GM06990 (cell line): ENCODE measurements at regions not wholly inside any gene's neighbourhood (a gene's known extent, or its start where the extent isn't known, plus 50 kb on each side); places are given as distances from the start of the nearest gene placed in this dataset.

ENCODE experiments used
- DNase-seq: peaks from one replicate; pipeline ENCODE4 v3.0.0-alpha.2; 2011; ENCODE audit not compliant: insufficient read length; ENCODE audit errors: extremely low read depth
- H3K27me3 ChIP-seq: replicated peaks from 2 replicates; pipeline ENCODE4 v1.6.0; 2011; ENCODE audit warnings: low read length; ENCODE audit not compliant: control insufficient read depth, insufficient read depth
- H3K36me3 ChIP-seq: 2 replicates; pipeline ENCODE4 v1.5.1; 2011; ENCODE audit warnings: low read length; ENCODE audit not compliant: control insufficient read depth, insufficient read depth
- H3K4me3 ChIP-seq: replicated peaks from 2 replicates; pipeline ENCODE4 v1.5.1; 2011; ENCODE audit warnings: low read depth, mild to moderate bottlenecking, control low read depth, low read length
- CTCF ChIP-seq: IDR thresholded peaks from 2 replicates; pipeline ENCODE4 v1.5.1; 2011; ENCODE audit warnings: low read length, control low read depth, mild to moderate bottlenecking, inconsistent platforms; ENCODE audit not compliant: insufficient read depth, poor library complexity, severe bottlenecking

DNA sequence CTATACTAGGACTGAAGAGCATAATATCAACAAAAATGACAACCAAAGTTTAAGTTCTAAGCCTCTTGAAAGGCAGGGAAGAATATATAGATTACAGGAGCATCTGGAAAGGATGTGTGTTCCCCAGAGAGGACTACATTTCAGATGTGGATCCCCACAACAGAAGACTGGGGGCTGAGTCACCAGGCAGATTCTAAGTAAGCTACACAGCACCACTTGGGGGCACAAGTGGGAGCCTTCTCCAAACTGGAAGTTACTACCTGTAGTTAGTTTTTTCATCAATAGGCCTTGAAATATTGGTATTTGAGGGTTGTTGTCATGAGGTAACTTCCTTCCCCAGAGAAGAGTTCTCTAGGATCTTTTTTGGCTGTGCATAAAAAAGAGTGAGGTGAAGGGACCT is 836.1 kb downstream of the NLGN4Y start:
- DNase-seq: no peak
- no peaks in the 10 kb centered on the region for H3K27me3 ChIP-seq
- H3K36me3 ChIP-seq: no peaks in the 10 kb centered on the region
- H3K4me3 ChIP-seq: no peak overlapping the region
- TF ChIP-seq CTCF: no peak

DNA sequence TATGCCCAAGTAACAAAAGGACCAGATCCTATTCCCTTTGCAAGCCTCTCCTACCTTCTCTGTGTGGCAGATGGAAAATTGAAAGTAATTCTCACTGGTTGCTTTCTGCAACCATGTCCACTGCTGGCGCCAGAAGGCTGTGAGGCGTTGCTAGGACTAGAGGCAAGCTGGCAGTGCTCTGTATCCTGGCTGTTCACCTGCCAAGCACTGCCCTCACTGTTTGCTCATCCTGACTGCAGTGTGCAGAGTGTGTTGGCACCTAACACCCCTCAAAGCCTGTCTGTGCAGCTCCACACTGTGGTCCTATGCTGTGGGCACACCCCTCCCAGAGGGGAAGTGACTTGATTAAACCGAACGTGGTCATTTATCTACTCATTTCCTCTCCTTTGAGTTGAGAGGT is 840.7 kb downstream of the NLGN4Y start:
- no peaks in the 10 kb centered on the region for H3K27me3 ChIP-seq
- no peak for DNase-seq
- TF ChIP-seq CTCF: no peak
- H3K36me3 ChIP-seq: no peaks in the 10 kb centered on the region
- H3K4me3 ChIP-seq: no peak overlapping the region

DNA sequence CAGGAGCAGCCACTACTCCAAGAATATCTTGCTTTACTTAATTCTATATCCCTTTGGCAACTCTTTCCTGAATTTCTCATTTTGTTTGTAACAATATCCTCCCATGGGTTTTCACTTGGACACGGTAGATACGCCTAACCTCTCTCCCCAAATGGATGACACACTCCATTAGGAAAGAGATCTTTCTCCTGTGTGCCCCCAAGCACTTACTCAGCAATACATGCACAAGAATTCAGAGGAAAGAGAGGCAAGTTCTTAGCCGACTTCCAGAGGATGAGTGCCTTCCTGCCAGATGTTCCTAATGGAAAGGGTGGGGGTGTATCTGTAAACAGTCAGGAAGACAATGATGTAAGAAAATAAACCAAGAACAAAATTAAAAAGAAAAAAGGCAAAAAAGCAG is 844.5 kb downstream of the NLGN4Y start:
- DNase-seq: no peak
- Histone ChIP-seq H3K36me3 (no peaks in the 10 kb centered on the region), H3K27me3 (no peaks in the 10 kb centered on the region), H3K4me3 (no peak overlapping the region)
- TF ChIP-seq CTCF: no peak

- no peak for TF ChIP-seq CTCF
- no peak overlapping the region for H3K4me3 ChIP-seq
- no peaks in the 10 kb centered on the region for H3K36me3 ChIP-seq
- no peaks in the 10 kb centered on the region for H3K27me3 ChIP-seq
- DNase-seq: no peak
Measured at GRCh38 chrY:15385178-15385577, 860.8 kb downstream of the NLGN4Y start.

DNA sequence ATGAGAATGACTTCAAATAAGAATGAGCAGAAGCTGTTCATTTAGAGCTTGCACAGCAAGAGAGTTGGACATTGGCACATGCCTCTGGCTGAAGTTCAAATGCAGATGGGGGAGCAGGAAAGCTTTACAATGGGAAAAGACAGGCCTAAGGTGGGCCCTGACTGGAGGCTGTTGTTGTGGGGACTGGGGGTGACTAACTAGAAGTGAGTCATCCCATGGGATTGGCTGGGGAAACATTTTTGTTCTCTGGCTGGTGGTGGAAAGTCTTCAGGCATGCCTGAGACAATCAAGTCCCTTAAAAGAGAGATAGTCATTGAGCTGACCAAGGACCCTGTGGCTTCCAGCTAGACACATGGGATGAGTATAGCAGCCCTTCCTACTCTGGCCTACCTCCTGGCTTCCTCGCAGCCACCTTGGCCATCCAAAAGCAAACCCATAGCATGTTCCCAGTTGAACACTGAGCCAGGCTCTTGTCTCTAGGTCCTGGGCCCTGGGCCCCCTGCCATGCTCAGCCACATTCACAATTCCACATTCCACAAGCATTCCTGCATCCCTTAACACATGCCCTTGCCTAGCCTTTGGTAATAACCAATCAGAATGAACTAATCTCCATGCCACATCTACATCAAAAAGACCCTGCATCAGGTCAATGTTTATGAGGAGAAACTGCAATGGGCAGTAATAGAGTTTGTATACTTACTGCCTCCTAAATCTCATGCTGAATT is 873.4 kb downstream of the NLGN4Y start:
- Histone ChIP-seq H3K4me3 (no peak overlapping the region), H3K27me3 (no peaks in the 10 kb centered on the region), H3K36me3 (no peaks in the 10 kb centered on the region)
- no peak for TF ChIP-seq CTCF
- DNase-seq: no peak

DNA sequence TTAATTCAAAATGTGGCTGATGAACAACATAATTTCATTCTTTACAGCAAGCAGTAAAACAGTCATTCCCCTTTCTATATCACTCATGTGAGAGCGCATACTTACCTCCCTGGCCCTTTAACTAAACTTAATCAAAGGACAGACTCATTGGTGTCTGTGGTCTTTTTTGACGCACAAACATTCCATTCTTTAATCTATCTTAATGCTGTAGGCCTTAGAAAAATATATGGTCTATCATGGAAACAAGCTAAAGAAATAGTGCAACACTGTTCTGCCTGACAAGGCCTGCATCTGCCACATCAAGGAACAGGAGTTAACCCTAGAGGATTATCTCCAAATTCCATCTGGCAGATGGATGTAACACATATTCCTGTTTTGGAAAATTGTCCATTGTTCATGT is 878.1 kb downstream of the NLGN4Y start:
- no peaks in the 10 kb centered on the region for H3K27me3 ChIP-seq
- DNase-seq: no peak
- H3K36me3 ChIP-seq: no peaks in the 10 kb centered on the region
- H3K4me3 ChIP-seq: no peak overlapping the region
- no peak for TF ChIP-seq CTCF
